Neural progenitor cell (in vitro differentiated cells): ENCODE measurements at regions not wholly inside any gene's neighbourhood (a gene's known extent, or its start where the extent isn't known, plus 50 kb on each side); places are given as distances from the start of the nearest gene placed in this dataset.

Experiments used
- DNase-seq: peaks from one replicate; pipeline ENCODE4 v3.0.0-alpha.2; 2016; ENCODE audit warnings: low spot score
- H2AFZ ChIP-seq: fragments of 200-600 bp; sonication (generic); replicated peaks from 2 replicates; pipeline ENCODE4 v1.6.1; 2016; ENCODE audit warnings: antibody characterized with exemption
- H3F3A ChIP-seq: fragments of 200-600 bp; sonication (generic); 2 replicates; pipeline ENCODE4 v1.6.1; 2016; ENCODE audit warnings: antibody characterized with exemption, low read depth
- H3K27ac ChIP-seq: fragments of 200-600 bp; sonication (generic); 2 replicates; pipeline ENCODE4 v1.5.1; 2016; ENCODE audit warnings: mild to moderate bottlenecking
- H3K27me3 ChIP-seq: fragments of 200-600 bp; sonication (generic); 2 replicates; pipeline ENCODE4 v1.6.1; 2016; ENCODE audit warnings: mild to moderate bottlenecking, moderate library complexity
- H3K36me3 ChIP-seq: fragments of 200-600 bp; sonication (generic); 2 replicates; pipeline ENCODE4 v1.5.1; 2016
- H3K4me1 ChIP-seq: fragments of 200-600 bp; sonication (generic); 2 replicates; pipeline ENCODE4 v1.6.1; 2016; ENCODE audit warnings: mixed run types
- H3K4me2 ChIP-seq: fragments of 200-600 bp; sonication (generic); 2 replicates; pipeline ENCODE4 v1.6.1; 2016
- H3K4me3 ChIP-seq: fragments of 200-600 bp; sonication (generic); 2 replicates; pipeline ENCODE4 v1.5.1; 2016
- H3K79me2 ChIP-seq: fragments of 200-600 bp; sonication (generic); 2 replicates; pipeline ENCODE4 v1.6.1; 2016; ENCODE audit warnings: low read depth
- H3K9ac ChIP-seq: fragments of 200-600 bp; sonication (generic); 2 replicates; pipeline ENCODE4 v1.6.1; 2016
- H3K9me3 ChIP-seq: fragments of 200-600 bp; sonication (generic); 2 replicates; pipeline ENCODE4 v1.5.1; 2016; ENCODE audit warnings: low read depth
- H4K20me1 ChIP-seq: fragments of 200-600 bp; sonication (generic); 2 replicates; pipeline ENCODE4 v1.6.1; 2016; ENCODE audit warnings: low read depth
- H3K27ac Mint-ChIP-seq: 3 replicates; pipeline ENCODE4 v1.8.0; 2021; ENCODE audit warnings: mixed read lengths
- H3K27me3 Mint-ChIP-seq: 2 replicates; pipeline ENCODE4 v1.8.0; 2022; ENCODE audit warnings: low read depth, mild to moderate bottlenecking, inconsistent platforms, moderate library complexity, mixed read lengths; ENCODE audit not compliant: insufficient read depth
- H3K36me3 Mint-ChIP-seq: 3 replicates; pipeline ENCODE4 v1.8.0; 2021; ENCODE audit warnings: mixed read lengths
- H3K4me1 Mint-ChIP-seq: 3 replicates; pipeline ENCODE4 v1.8.0; 2021; ENCODE audit warnings: mixed read lengths
- H3K4me3 Mint-ChIP-seq: 3 replicates; pipeline ENCODE4 v1.8.0; 2021; ENCODE audit warnings: mild to moderate bottlenecking, moderate library complexity, mixed read lengths
- H3K9me3 Mint-ChIP-seq: 3 replicates; pipeline ENCODE4 v1.8.0; 2020; ENCODE audit warnings: mixed read lengths
- CTCF ChIP-seq: fragments of 200-600 bp; sonication (generic); IDR thresholded peaks from 2 replicates; pipeline ENCODE4 v1.5.1; 2017; ENCODE audit warnings: antibody characterized with exemption, mild to moderate bottlenecking
- EZH2 ChIP-seq: fragments of 200-600 bp; sonication (generic); IDR thresholded peaks from 2 replicates; pipeline ENCODE4 v1.6.1; 2017; ENCODE audit warnings: antibody characterized with exemption, mild to moderate bottlenecking, moderate library complexity
- EZH2phosphoT487 ChIP-seq: fragments of 200-600 bp; sonication (generic); IDR thresholded peaks from 2 replicates; pipeline ENCODE4 v1.6.1; 2017; ENCODE audit warnings: antibody characterized with exemption

GRCh38 chr7:42511027-42511426 is 274.0 kb upstream of the GLI3 start:
- no peaks in the 10 kb centered on the region for H3K9me3 ChIP-seq
- no peak overlapping the region for H3K27ac ChIP-seq
- H3K4me1 ChIP-seq = no peaks in the 10 kb centered on the region
- H4K20me1 ChIP-seq = no peaks in the 10 kb centered on the region
- H3K4me3 Mint-ChIP-seq = no peak overlapping the region
- no peak for DNase-seq
- H3K36me3 ChIP-seq = peaks cover 5% of the 10 kb centered on the region
- H3K27ac Mint-ChIP-seq = no peak overlapping the region
- H3K27me3 ChIP-seq = no peaks in the 10 kb centered on the region
- no peaks in the 10 kb centered on the region for H3K4me1 Mint-ChIP-seq
- no peaks in the 10 kb centered on the region for H3F3A ChIP-seq
- H3K79me2 ChIP-seq = no peaks in the 10 kb centered on the region
- H3K9ac ChIP-seq = no peak overlapping the region
- no peak overlapping the region for H3K4me2 ChIP-seq
- TF ChIP-seq EZH2phosphoT487 (no peak), CTCF (no peak)
- no peaks in the 10 kb centered on the region for H3K9me3 Mint-ChIP-seq
- no peak overlapping the region for H3K4me3 ChIP-seq
- H3K27me3 Mint-ChIP-seq = peaks cover 5% of the 10 kb centered on the region
- H2AFZ ChIP-seq = no peak overlapping the region
- H3K36me3 Mint-ChIP-seq = no peaks in the 10 kb centered on the region

- H3K36me3 ChIP-seq = peaks cover 5% of the 10 kb centered on the region
- Mint-ChIP-seq H3K36me3 (no peaks in the 10 kb centered on the region), H3K27me3 (peaks cover 3% of the 10 kb centered on the region), H3K9me3 (no peaks in the 10 kb centered on the region), H3K27ac (no peak overlapping the region), H3K4me1 (no peaks in the 10 kb centered on the region), H3K4me3 (no peak overlapping the region)
- DNase-seq = no peak
- no peaks in the 10 kb centered on the region for H3F3A ChIP-seq
- no peak overlapping the region for H2AFZ ChIP-seq
- H3K9me3 ChIP-seq = no peaks in the 10 kb centered on the region
- H3K4me2 ChIP-seq = no peak overlapping the region
- no peak overlapping the region for H3K9ac ChIP-seq
- no peaks in the 10 kb centered on the region for H3K4me1 ChIP-seq
- H3K79me2 ChIP-seq = no peaks in the 10 kb centered on the region
- no peak overlapping the region for H3K4me3 ChIP-seq
- H4K20me1 ChIP-seq = no peaks in the 10 kb centered on the region
- no peaks in the 10 kb centered on the region for H3K27me3 ChIP-seq
- TF ChIP-seq EZH2phosphoT487 = no peak
- H3K27ac ChIP-seq = no peak overlapping the region
These were observed 269.1 kb upstream of the GLI3 start for GRCh38 chr7:42506097-42506496.

- Histone ChIP-seq H2AFZ (no peak overlapping the region), H3K9me3 (no peaks in the 10 kb centered on the region), H4K20me1 (no peaks in the 10 kb centered on the region), H3K4me2 (no peak overlapping the region), H3K79me2 (no peaks in the 10 kb centered on the region), H3F3A (no peaks in the 10 kb centered on the region), H3K27ac (no peak overlapping the region), H3K4me1 (no peaks in the 10 kb centered on the region), H3K9ac (no peak overlapping the region), H3K4me3 (no peak overlapping the region), H3K36me3 (no peaks in the 10 kb centered on the region), H3K27me3 (no peaks in the 10 kb centered on the region)
- Mint-ChIP-seq H3K9me3 (no peaks in the 10 kb centered on the region), H3K4me3 (no peak overlapping the region), H3K27ac (no peak overlapping the region), H3K27me3 (peaks cover 3% of the 10 kb centered on the region), H3K36me3 (no peaks in the 10 kb centered on the region), H3K4me1 (no peaks in the 10 kb centered on the region)
- no peak for DNase-seq
- TF ChIP-seq EZH2 (no peak), EZH2phosphoT487 (no peak), CTCF (no peak)
These were observed 265.0 kb upstream of the GLI3 start for GRCh38 chr7:42502022-42502421.

GRCh38 chr7:42495256-42495655 is 258.2 kb upstream of the GLI3 start:
- peaks cover 9% of the 10 kb centered on the region for H3K4me1 ChIP-seq
- no peak overlapping the region for H2AFZ ChIP-seq
- Mint-ChIP-seq H3K27ac (no peak overlapping the region), H3K27me3 (peaks cover 11% of the 10 kb centered on the region), H3K36me3 (no peaks in the 10 kb centered on the region), H3K9me3 (no peaks in the 10 kb centered on the region), H3K4me3 (no peak overlapping the region), H3K4me1 (peaks cover 16% of the 10 kb centered on the region)
- H3K4me3 ChIP-seq = no peak overlapping the region
- H3K79me2 ChIP-seq = no peaks in the 10 kb centered on the region
- DNase-seq = no peak
- TF ChIP-seq EZH2 (no peak), CTCF (no peak), EZH2phosphoT487 (no peak)
- no peaks in the 10 kb centered on the region for H3K36me3 ChIP-seq
- no peaks in the 10 kb centered on the region for H3K9me3 ChIP-seq
- no peaks in the 10 kb centered on the region for H3F3A ChIP-seq
- H3K9ac ChIP-seq = no peak overlapping the region
- no peak overlapping the region for H3K4me2 ChIP-seq
- H4K20me1 ChIP-seq = no peaks in the 10 kb centered on the region
- H3K27me3 ChIP-seq = peaks cover 7% of the 10 kb centered on the region
- H3K27ac ChIP-seq = no peak overlapping the region
